Adrenal gland (tissue), 9 donors: ENCODE measurements at regions not wholly inside any gene's neighbourhood (a gene's known extent, or its start where the extent isn't known, plus 50 kb on each side); places are given as distances from the start of the nearest gene placed in this dataset.

Experiments used
- DNase-seq, 7 donors: peaks; one replicate each; pipeline ENCODE4 v3.0.0-alpha.2; 2019 to 2020
- H3K27ac ChIP-seq, 5 donors: fragments of 200-600 bp; sonication (generic) in 4 of 5; 1 replicate in 3 of 5; 2 replicates in 2 of 5; pipeline versions ENCODE4 v1.5.1 to v1.8.0; 2016 to 2020; ENCODE audit warnings: mild to moderate bottlenecking in 1 of 5
- H3K27me3 ChIP-seq: fragments of 200-600 bp; 2 replicates; pipeline ENCODE4 v1.8.0; 2021
- H3K36me3 ChIP-seq, 2 donors: fragments of 200-600 bp; replicated peaks in 1 of 2; 1 replicate in 1 of 2; 2 replicates in 1 of 2; pipeline versions ENCODE4 v1.5.1 to v1.8.0; 2018 to 2022
- H3K4me1 ChIP-seq, 2 donors: fragments of 200-600 bp; replicated peaks in 1 of 2; 1 replicate in 1 of 2; 2 replicates in 1 of 2; pipeline versions ENCODE4 v1.5.1 to v1.8.0; 2018 to 2021
- H3K4me3 ChIP-seq, 4 donors: fragments of 200-600 bp; sonication (generic) in 3 of 4; one replicate each; pipeline ENCODE4 v1.5.1; 2016 to 2018
- H3K9me3 ChIP-seq, 3 donors: fragments of 200-600 bp; sonication (generic) in 1 of 3; replicated peaks in 1 of 3; 1 replicate in 2 of 3; 2 replicates in 1 of 3; pipeline versions ENCODE4 v1.5.1 to v1.8.0; 2016 to 2021
- CTCF ChIP-seq, 6 experiments: fragments of 450-650 bp in 4 of 6; fragments of 200-600 bp in 2 of 6; sonication (generic) in 1 of 6; IDR thresholded peaks; 1 replicate in 5 of 6; 2 replicates in 1 of 6; pipeline versions ENCODE4 v1.5.1 to v1.8.0; 2016 to 2021; ENCODE audit warnings: antibody characterized with exemption in 6 of 6, mild to moderate bottlenecking in 2 of 6, moderate library complexity in 1 of 6
- POLR2A ChIP-seq, 2 donors: fragments of 450-650 bp; IDR thresholded peaks; one replicate each; pipeline ENCODE4 v1.6.1; 2017; ENCODE audit warnings: antibody characterized with exemption in 2 of 2, mild to moderate bottlenecking in 2 of 2, moderate library complexity in 1 of 2
- WGBS, 4 donors: extraction: QIAGEN DNeasy Blood & Tissue Kit in 2 of 4; methylation state at CpG; one replicate each; pipeline versions ENCODE4 v1.1.5 to v1.1.7; 2013 to 2017; 5-methylcytosine and 5-hydroxymethylcytosine counted together
- intact Hi-C, 2 donors: fragments of 100-400 bp; cut with DNase I; formaldehyde crosslinking; loops; one replicate each; pipeline versions ENCODE4 v1.14.1 to v1.15.0; 2022 to 2023
- donor health status: healthy with polysubstance abuse.
- donor health status: Bipolar disorder and iron deficiency.
- donor health status: DM: yes; HTN: yes; CAD: no.
- donor health status: DM: no; HTN: no; CAD: no.
- donor health status: DM: no; HTN: no; CAD: no.

GRCh38 chr1:242736611-242737010 is 212.1 kb upstream of the PLD5 start:
- Histone ChIP-seq H3K27me3 (no peaks in the 10 kb centered on the region), H3K36me3 (no peaks in the 10 kb centered on the region), H3K27ac (no peak overlapping the region), H3K4me3 (no peak overlapping the region), H3K4me1 (no peaks in the 10 kb centered on the region), H3K9me3 (no peaks in the 10 kb centered on the region)
- WGBS, 4 donors: 41 to 67% (median 55%) methylated on average over 1 of the region's 1 CpG
- no peak for DNase-seq
- no peak for TF ChIP-seq CTCF (IDR thresholded peaks at IDR 0.05)
- TF ChIP-seq POLR2A (IDR thresholded peaks at IDR 0.05): no peak
- intact Hi-C loops: no loop called here

GRCh38 chr1:242735323-242735722 is 210.8 kb upstream of the PLD5 start:
- TF ChIP-seq CTCF (IDR thresholded peaks at IDR 0.05): no peak
- Histone ChIP-seq H3K36me3 (no peaks in the 10 kb centered on the region), H3K9me3 (no peaks in the 10 kb centered on the region), H3K4me1 (no peaks in the 10 kb centered on the region), H3K27me3 (no peaks in the 10 kb centered on the region), H3K4me3 (no peak overlapping the region), H3K27ac (no peak overlapping the region)
- intact Hi-C loops: no loop called here
- no peak for DNase-seq

- Histone ChIP-seq H3K27me3 (no peaks in the 10 kb centered on the region), H3K4me3 (no peak overlapping the region), H3K36me3 (no peaks in the 10 kb centered on the region), H3K4me1 (no peaks in the 10 kb centered on the region), H3K27ac (no peak overlapping the region), H3K9me3 (no peaks in the 10 kb centered on the region)
- DNase-seq: no peak
- TF ChIP-seq CTCF (IDR thresholded peaks at IDR 0.05): no peak
- no peak for TF ChIP-seq POLR2A (IDR thresholded peaks at IDR 0.05)
- intact Hi-C loops: no loop called here
Measured at GRCh38 chr1:242731446-242731845, 206.9 kb upstream of the PLD5 start.

- whole genome bisulfite sequencing, 4 donors: 61 to 77% (median 69%) methylated on average over 4 of the region's 4 CpGs
- no peaks in the 10 kb centered on the region for H3K9me3 ChIP-seq
- no peak for DNase-seq
- intact Hi-C loops: no loop called here
- no peaks in the 10 kb centered on the region for H3K27me3 ChIP-seq
- no peak overlapping the region for H3K27ac ChIP-seq
- H3K4me3 ChIP-seq: no peak overlapping the region
- H3K36me3 ChIP-seq: no peaks in the 10 kb centered on the region
- TF ChIP-seq POLR2A (IDR thresholded peaks at IDR 0.05): no peak
- TF ChIP-seq CTCF (IDR thresholded peaks at IDR 0.05): no peak
- no peaks in the 10 kb centered on the region for H3K4me1 ChIP-seq
Measured at GRCh38 chr1:242728696-242729095, 204.2 kb upstream of the PLD5 start.
